Memory B cell (primary cell): ENCODE measurements at regions not wholly inside any gene's neighbourhood (a gene's known extent, or its start where the extent isn't known, plus 50 kb on each side); places are given as distances from the start of the nearest gene placed in this dataset.

ENCODE experiments used
- ATAC-seq: fragments of 150-1000 bp; cut with Tn5 transposase; 2 replicates; pipeline ENCODE4 v1.10.0; 2021; ENCODE audit warnings: low read depth, mild to moderate bottlenecking, moderate library complexity
- DNase-seq, 2 donors: peaks; one replicate each; pipeline ENCODE4 v3.0.0; 2022; ENCODE audit warnings: low spot score in 2 of 2
- H3K27ac Mint-ChIP-seq: one replicate; pipeline ENCODE4 v1.8.0; 2022; ENCODE audit warnings: mild to moderate bottlenecking, moderate library complexity, mixed read lengths
- H3K27me3 Mint-ChIP-seq: one replicate; pipeline ENCODE4 v1.8.0; 2022; ENCODE audit warnings: mixed read lengths
- H3K36me3 Mint-ChIP-seq: one replicate; pipeline ENCODE4 v1.8.0; 2022; ENCODE audit warnings: mild to moderate bottlenecking, mixed read lengths
- H3K4me1 Mint-ChIP-seq: one replicate; pipeline ENCODE4 v1.8.0; 2022; ENCODE audit warnings: mixed read lengths
- H3K4me3 Mint-ChIP-seq: one replicate; pipeline ENCODE4 v1.8.0; 2022; ENCODE audit warnings: mild to moderate bottlenecking, moderate library complexity, mixed read lengths
- H3K9me3 Mint-ChIP-seq: one replicate; pipeline ENCODE4 v1.8.0; 2022; ENCODE audit warnings: mixed read lengths

DNA sequence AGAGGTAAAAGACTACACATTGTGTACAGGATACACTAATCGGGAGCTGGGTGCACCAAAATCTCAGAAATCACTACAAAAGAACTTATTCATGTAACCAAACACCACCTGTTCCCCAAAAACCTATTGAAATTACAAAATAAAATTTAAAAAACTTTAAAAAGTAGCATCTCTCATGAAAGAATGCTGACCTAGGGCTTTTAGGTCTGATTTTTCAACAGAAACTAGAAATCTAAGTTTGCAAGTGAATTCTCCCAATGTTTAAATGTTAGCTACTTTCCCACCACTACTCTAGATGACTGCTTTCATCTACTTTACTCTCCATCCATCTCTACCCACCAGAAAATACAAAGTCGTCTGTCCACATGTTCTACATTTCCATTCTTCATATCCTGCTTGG lies 1447.7 kb downstream of the RPA4 start:
- H3K4me1 Mint-ChIP-seq = no peaks in the 10 kb centered on the region
- H3K36me3 Mint-ChIP-seq = no peaks in the 10 kb centered on the region
- no peak overlapping the region for H3K4me3 Mint-ChIP-seq
- ATAC-seq (no peak), DNase-seq (no peak)
- no peaks in the 10 kb centered on the region for H3K27me3 Mint-ChIP-seq
- peaks cover 6% of the 10 kb centered on the region for H3K9me3 Mint-ChIP-seq
- no peak overlapping the region for H3K27ac Mint-ChIP-seq

- DNase-seq (no peak), ATAC-seq (no peak)
- H3K4me1 Mint-ChIP-seq = no peaks in the 10 kb centered on the region
- no peak overlapping the region for H3K27ac Mint-ChIP-seq
- H3K4me3 Mint-ChIP-seq = no peak overlapping the region
- no peaks in the 10 kb centered on the region for H3K36me3 Mint-ChIP-seq
- peaks cover 3% of the 10 kb centered on the region for H3K9me3 Mint-ChIP-seq
- H3K27me3 Mint-ChIP-seq = no peaks in the 10 kb centered on the region
These were observed 1454.8 kb downstream of the RPA4 start for GRCh38 chrX:98338544-98338943.

DNA sequence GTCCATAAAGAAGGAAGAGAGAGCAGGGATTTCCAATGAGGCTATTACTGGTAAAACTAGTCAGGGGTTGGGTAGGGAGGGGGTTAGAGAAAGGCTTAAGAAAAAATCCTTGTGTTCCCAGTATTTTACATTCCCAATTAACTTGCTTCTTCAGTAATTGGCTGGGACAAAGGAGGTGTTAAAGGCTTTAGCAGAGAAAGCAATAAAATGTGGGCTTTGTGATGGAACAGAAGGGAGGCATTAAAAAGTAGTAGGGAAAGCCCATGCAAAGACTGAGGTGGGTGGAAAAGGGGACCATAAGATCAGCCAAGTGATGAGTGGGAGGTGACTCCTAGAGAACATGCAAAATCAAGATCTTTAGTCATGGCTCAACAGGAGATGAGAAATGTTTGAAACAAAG lies 1467.2 kb downstream of the RPA4 start:
- Mint-ChIP-seq H3K4me3 (no peak overlapping the region), H3K4me1 (no peaks in the 10 kb centered on the region), H3K9me3 (peaks cover 1% of the 10 kb centered on the region), H3K36me3 (no peaks in the 10 kb centered on the region), H3K27me3 (no peaks in the 10 kb centered on the region), H3K27ac (no peak overlapping the region)
- DNase-seq (no peak), ATAC-seq (no peak)

DNA sequence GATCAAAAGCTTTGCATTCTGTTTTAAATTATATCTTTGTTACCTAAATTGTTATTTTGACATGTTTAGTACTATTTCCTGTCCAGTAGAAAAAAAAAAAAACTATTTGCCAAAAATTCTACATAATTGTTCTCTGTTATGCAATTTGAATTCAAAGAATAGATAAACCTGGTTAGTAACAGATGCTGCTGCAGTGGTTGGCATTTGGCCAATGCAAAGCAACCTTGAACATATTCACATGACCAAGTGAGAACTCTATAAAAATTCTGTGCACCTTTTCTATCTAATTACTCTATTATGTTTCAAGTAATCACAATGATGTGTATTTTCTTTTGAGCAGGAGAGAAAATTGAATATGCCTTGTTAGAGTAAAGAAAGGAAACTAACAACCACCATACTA lies 1473.4 kb downstream of the RPA4 start:
- H3K36me3 Mint-ChIP-seq = no peaks in the 10 kb centered on the region
- H3K9me3 Mint-ChIP-seq = peaks cover 1% of the 10 kb centered on the region
- no peak overlapping the region for H3K4me3 Mint-ChIP-seq
- no peaks in the 10 kb centered on the region for H3K4me1 Mint-ChIP-seq
- ATAC-seq (no peak), DNase-seq (no peak)
- no peak overlapping the region for H3K27ac Mint-ChIP-seq
- no peaks in the 10 kb centered on the region for H3K27me3 Mint-ChIP-seq

DNA sequence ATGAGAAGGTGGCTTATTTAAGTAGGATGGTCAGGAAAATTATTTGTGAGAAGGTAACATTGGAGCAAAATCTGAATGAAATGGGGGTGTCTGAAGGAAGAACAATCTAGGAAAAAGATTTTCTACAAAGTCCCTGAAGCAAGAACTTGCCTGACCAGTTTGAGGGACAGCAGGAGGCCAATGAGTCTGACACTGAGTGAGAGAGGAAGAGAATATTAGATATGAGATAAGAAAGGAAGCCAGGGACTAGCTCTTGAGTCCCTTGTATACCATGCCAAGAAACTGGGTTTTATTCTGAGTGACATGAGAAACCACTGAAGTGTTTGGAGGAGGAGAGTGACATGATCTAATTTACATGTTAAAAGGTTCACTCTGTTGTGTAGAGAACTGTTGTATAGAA lies 1478.9 kb downstream of the RPA4 start:
- no peak for DNase-seq
- Mint-ChIP-seq H3K9me3 (peaks cover 1% of the 10 kb centered on the region), H3K4me3 (no peak overlapping the region), H3K27me3 (no peaks in the 10 kb centered on the region), H3K36me3 (no peaks in the 10 kb centered on the region), H3K27ac (no peak overlapping the region), H3K4me1 (no peaks in the 10 kb centered on the region)
- no peak for ATAC-seq

DNA sequence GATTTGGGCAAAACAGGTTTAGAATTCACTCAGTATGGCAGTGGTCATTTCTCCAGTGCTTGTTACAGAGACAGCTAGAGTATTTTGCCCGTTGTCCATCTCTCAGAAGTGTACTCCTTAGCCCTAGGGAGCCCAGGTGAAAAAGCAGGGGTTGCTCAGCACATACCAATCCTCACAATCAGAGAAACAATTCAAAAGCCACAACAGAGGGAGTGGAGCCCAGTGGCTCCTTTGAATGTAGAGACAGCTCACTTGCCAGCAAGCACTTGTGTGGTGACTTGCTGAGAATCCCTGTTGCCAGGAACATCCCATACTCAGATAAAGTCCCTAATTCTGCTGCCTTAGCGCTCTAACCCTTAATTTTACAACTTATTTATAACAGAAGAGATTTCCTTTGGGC lies 1488.3 kb downstream of the RPA4 start:
- Mint-ChIP-seq H3K36me3 (no peaks in the 10 kb centered on the region), H3K9me3 (peaks cover 4% of the 10 kb centered on the region), H3K4me1 (no peaks in the 10 kb centered on the region), H3K27me3 (no peaks in the 10 kb centered on the region), H3K27ac (no peak overlapping the region), H3K4me3 (no peak overlapping the region)
- ATAC-seq = no peak
- no peak for DNase-seq

DNA sequence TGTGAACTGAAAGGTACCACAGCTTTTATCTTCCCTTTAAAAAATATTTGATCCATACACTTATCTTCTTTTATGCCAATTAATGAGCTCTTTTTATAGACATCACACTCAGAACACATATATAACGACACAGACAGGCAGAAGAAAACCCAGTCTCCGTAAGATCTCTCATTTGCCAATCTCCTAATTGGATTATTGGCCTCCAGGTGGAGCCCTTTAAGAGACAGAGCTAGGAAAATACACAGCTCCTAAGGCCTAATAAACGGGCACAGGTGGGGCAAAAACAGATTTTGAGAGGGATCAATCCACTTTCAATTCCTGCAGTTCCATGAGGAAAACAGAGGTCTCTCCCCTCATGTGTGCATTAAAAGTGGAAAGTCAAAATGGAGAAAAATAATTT lies 1495.4 kb downstream of the RPA4 start:
- no peaks in the 10 kb centered on the region for H3K9me3 Mint-ChIP-seq
- no peak overlapping the region for H3K27ac Mint-ChIP-seq
- H3K4me3 Mint-ChIP-seq = no peak overlapping the region
- no peaks in the 10 kb centered on the region for H3K36me3 Mint-ChIP-seq
- ATAC-seq = no peak
- no peaks in the 10 kb centered on the region for H3K4me1 Mint-ChIP-seq
- no peaks in the 10 kb centered on the region for H3K27me3 Mint-ChIP-seq
- DNase-seq = no peak

DNA sequence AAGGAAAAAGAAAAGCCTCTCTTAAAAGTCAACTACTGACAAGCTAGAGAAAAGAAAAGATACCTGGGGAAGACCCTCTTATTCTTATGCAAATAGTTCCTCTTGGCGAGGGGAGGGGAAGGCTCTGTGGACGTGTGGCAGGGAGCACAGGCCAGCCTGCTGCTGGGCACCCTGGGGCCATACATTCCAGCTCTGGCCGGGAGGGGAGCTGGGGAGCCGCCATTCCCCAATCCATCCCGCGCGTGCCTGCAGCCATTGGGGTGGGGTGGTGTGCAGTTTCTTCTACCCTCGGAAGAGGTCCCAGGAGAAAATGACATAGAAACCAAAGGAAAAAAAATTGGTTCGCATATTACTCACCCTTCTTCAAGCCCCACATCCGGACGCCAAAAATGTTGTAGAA lies 1496.4 kb downstream of the RPA4 start:
- H3K27me3 Mint-ChIP-seq = no peaks in the 10 kb centered on the region
- H3K36me3 Mint-ChIP-seq = no peaks in the 10 kb centered on the region
- ATAC-seq (no peak), DNase-seq (no peak)
- H3K4me1 Mint-ChIP-seq = no peaks in the 10 kb centered on the region
- no peak overlapping the region for H3K27ac Mint-ChIP-seq
- H3K9me3 Mint-ChIP-seq = no peaks in the 10 kb centered on the region
- H3K4me3 Mint-ChIP-seq = no peak overlapping the region

DNA sequence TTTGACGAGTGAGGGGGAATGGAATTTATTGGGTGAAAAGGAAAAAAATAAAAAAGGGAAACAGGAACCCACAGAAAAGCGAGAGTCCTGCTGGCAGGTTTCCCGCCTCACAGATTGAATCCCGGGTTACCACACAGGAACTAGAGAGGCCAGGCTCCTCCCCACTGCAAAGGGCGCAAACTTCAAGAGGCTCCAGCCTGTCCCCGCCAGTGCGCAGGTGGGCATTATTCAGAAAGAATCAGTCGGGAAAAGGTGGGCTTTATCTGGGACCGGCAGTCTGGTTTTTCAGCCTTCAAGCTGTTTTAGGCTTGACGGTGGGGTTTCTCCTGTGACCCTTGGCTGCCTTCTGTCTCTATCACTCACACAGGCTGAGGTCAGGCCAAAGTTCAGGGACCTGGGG lies 1496.8 kb downstream of the RPA4 start:
- Mint-ChIP-seq H3K9me3 (no peaks in the 10 kb centered on the region), H3K27me3 (no peaks in the 10 kb centered on the region), H3K4me1 (no peaks in the 10 kb centered on the region), H3K4me3 (no peak overlapping the region), H3K36me3 (no peaks in the 10 kb centered on the region), H3K27ac (no peak overlapping the region)
- ATAC-seq (no peak), DNase-seq (no peak)

GRCh38 chrX:98398542-98398941 lies 1514.8 kb downstream of the RPA4 start:
- Mint-ChIP-seq H3K4me1 (no peaks in the 10 kb centered on the region), H3K9me3 (no peaks in the 10 kb centered on the region), H3K27ac (no peak overlapping the region), H3K4me3 (no peak overlapping the region), H3K36me3 (no peaks in the 10 kb centered on the region), H3K27me3 (no peaks in the 10 kb centered on the region)
- DNase-seq (no peak), ATAC-seq (no peak)

- H3K9me3 Mint-ChIP-seq = no peaks in the 10 kb centered on the region
These were observed 1521.7 kb downstream of the RPA4 start for GRCh38 chrX:98405376-98405775.

GRCh38 chrX:98407584-98407983 lies 1523.9 kb downstream of the RPA4 start:
- H3K4me3 Mint-ChIP-seq = no peak overlapping the region
- no peaks in the 10 kb centered on the region for H3K36me3 Mint-ChIP-seq
- no peaks in the 10 kb centered on the region for H3K27me3 Mint-ChIP-seq
- no peak for ATAC-seq
- H3K27ac Mint-ChIP-seq = no peak overlapping the region
- DNase-seq = no peak
- no peaks in the 10 kb centered on the region for H3K9me3 Mint-ChIP-seq
- H3K4me1 Mint-ChIP-seq = no peaks in the 10 kb centered on the region

More at GRCh38 chrX:98405376-98405775, 1521.7 kb downstream of the RPA4 start:
- Mint-ChIP-seq H3K4me1 (no peaks in the 10 kb centered on the region), H3K27me3 (no peaks in the 10 kb centered on the region), H3K27ac (no peak overlapping the region), H3K36me3 (no peaks in the 10 kb centered on the region), H3K4me3 (no peak overlapping the region)
- DNase-seq (no peak), ATAC-seq (no peak)

GRCh38 chrX:98409867-98410266 lies 1526.2 kb downstream of the RPA4 start:
- no peaks in the 10 kb centered on the region for H3K36me3 Mint-ChIP-seq
- no peaks in the 10 kb centered on the region for H3K27me3 Mint-ChIP-seq
- no peak for ATAC-seq
- no peak for DNase-seq
- no peak overlapping the region for H3K27ac Mint-ChIP-seq
- no peaks in the 10 kb centered on the region for H3K4me1 Mint-ChIP-seq
- no peak overlapping the region for H3K4me3 Mint-ChIP-seq
- no peaks in the 10 kb centered on the region for H3K9me3 Mint-ChIP-seq

DNA sequence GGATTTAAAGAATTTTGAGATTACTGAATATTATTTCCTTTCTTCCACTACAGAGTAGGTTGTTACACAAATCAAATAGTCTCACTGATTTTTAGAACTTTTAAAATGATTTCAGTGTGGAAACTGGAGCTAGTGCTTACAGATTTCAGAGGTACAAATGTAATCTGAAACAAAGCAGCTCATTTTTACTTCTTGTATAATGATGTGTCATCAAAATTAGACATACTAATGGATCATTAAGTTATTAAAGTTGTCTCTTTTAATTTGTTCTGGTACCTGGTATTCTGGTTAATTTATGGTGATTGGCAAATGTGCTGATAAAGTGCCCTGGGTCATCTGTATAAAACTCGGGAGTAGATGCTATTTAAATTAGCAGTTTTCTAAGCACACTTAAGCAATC lies 1528.3 kb downstream of the RPA4 start:
- Mint-ChIP-seq H3K4me1 (no peaks in the 10 kb centered on the region), H3K27me3 (no peaks in the 10 kb centered on the region), H3K4me3 (no peak overlapping the region), H3K36me3 (no peaks in the 10 kb centered on the region), H3K27ac (no peak overlapping the region), H3K9me3 (no peaks in the 10 kb centered on the region)
- ATAC-seq (no peak), DNase-seq (no peak)

- H3K4me1 Mint-ChIP-seq = no peaks in the 10 kb centered on the region
- DNase-seq (no peak), ATAC-seq (no peak)
- H3K36me3 Mint-ChIP-seq = no peaks in the 10 kb centered on the region
- no peaks in the 10 kb centered on the region for H3K27me3 Mint-ChIP-seq
- H3K4me3 Mint-ChIP-seq = no peak overlapping the region
- no peak overlapping the region for H3K27ac Mint-ChIP-seq
- no peaks in the 10 kb centered on the region for H3K9me3 Mint-ChIP-seq
These were observed 1538.8 kb downstream of the RPA4 start for GRCh38 chrX:98422536-98422935.

DNA sequence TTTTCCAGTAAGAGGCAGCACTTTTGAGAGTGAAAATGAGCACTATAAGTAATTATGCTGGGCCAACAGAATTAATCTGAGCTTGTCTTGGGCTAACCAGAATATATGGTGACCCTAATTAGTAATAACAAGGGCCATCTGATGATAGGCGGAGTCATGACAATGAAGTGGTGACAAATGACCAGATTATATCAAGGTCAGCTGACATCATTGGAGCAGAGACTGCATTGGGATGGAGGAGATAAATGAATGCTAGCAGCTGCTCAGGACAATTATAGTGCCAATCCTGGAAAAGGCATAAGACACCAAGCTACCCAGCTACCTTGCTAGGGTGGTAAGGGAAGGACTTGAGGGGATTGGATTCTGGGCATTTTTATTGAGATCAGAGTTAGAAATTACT lies 1548.7 kb downstream of the RPA4 start:
- Mint-ChIP-seq H3K36me3 (no peaks in the 10 kb centered on the region), H3K9me3 (no peaks in the 10 kb centered on the region), H3K27me3 (no peaks in the 10 kb centered on the region), H3K4me3 (no peak overlapping the region), H3K4me1 (no peaks in the 10 kb centered on the region), H3K27ac (no peak overlapping the region)
- DNase-seq (no peak), ATAC-seq (no peak)
